HCT116 (cell line): ENCODE measurements at regions not wholly inside any gene's neighbourhood (a gene's known extent, or its start where the extent isn't known, plus 50 kb on each side); places are given as distances from the start of the nearest gene placed in this dataset.

Experiments
- ATAC-seq: fragments of 200-7000 bp; cut with Tn5 transposase; 2 replicates; pipeline ENCODE4 v1.9.1; 2020; ENCODE audit warnings: mild to moderate bottlenecking, moderate library complexity
- BruUV-seq: library from RNA; stranded (reverse); fragments of 400-500 nt; replicated peaks from 2 replicates; lab custom pipeline; 2021; lab: Mats Ljungman, UMichigan
- CTCF ChIA-PET: fragments of 300-600 bp; sonication (Branson Sonifier 250); formaldehyde crosslinking; loops from one replicate; lab custom pipeline; 2021; ENCODE audit warnings: antibody characterized with exemption; lab: Charles Lee
- POLR2A ChIA-PET: fragments of 300-600, 350-600 bp; sonication (Branson Sonifier 250); formaldehyde crosslinking; loops from one replicate; lab custom pipeline; 2021; ENCODE audit warnings: antibody characterized with exemption; lab: Charles Lee
- RAD21 ChIA-PET, 2 experiments: fragments of 300-600 bp; sonication (Branson Sonifier 250); formaldehyde crosslinking; loops; one replicate each; lab custom pipeline; 2023; ENCODE audit warnings: low total read pairs in 2 of 2; ENCODE audit not compliant: uncharacterized antibody in 2 of 2, unreplicated experiment in 2 of 2, low non-redundant PET in 1 of 2; lab: Charles Lee
- DNase-seq: peaks from one replicate; pipeline ENCODE4 v3.0.0-alpha.2; 2010; ENCODE audit warnings: low read depth, low spot score
- H2AFZ ChIP-seq: fragments of 200-600 bp; shearing (Covaris generic), sonication (generic); 2 replicates; pipeline ENCODE4 v1.6.1; 2017; ENCODE audit warnings: low read depth, mixed run types, mixed read lengths, antibody characterized with exemption, low read length; ENCODE audit not compliant: poor library complexity, severe bottlenecking
- H3K27ac ChIP-seq: 2 replicates; pipeline ENCODE4 v1.5.1; 2012; ENCODE audit warnings: low read depth, low read length
- H3K27me3 ChIP-seq: fragments of 200-600 bp; sonication (generic); 2 replicates; pipeline ENCODE4 v1.6.1; 2016; ENCODE audit warnings: mixed run types, low read length, mixed read lengths; ENCODE audit not compliant: insufficient read depth
- H3K36me3 ChIP-seq, 2 experiments: fragments of 200-500 bp in 1 of 2; fragments of 200-600 bp in 1 of 2; sonication (Bioruptor generic) in 1 of 2; sonication (generic) in 1 of 2; 2 replicates each; pipeline versions ENCODE4 v1.5.1 to v1.6.1; 2014 to 2016; ENCODE audit warnings: low read length in 2 of 2, inconsistent platforms in 1 of 2, mixed read lengths in 1 of 2, mixed run types in 1 of 2; ENCODE audit not compliant: insufficient read depth in 2 of 2, control insufficient read depth in 1 of 2
- H3K4me1 ChIP-seq, 2 experiments: fragments of 200-600 bp in 1 of 2; sonication (generic) in 1 of 2; 2 replicates each; pipeline versions ENCODE4 v1.5.1 to v1.6.1; 2012 to 2017; ENCODE audit warnings: low read length in 2 of 2, inconsistent platforms in 1 of 2, mild to moderate bottlenecking in 1 of 2, mixed read lengths in 1 of 2, mixed run types in 1 of 2, moderate library complexity in 1 of 2; ENCODE audit not compliant: insufficient read depth in 2 of 2, control insufficient read depth in 1 of 2
- H3K4me2 ChIP-seq: fragments of 200-600 bp; sonication (generic); 2 replicates; pipeline ENCODE4 v1.6.1; 2017; ENCODE audit warnings: mixed run types, low read length, mixed read lengths
- H3K4me3 ChIP-seq, 2 experiments: fragments of 200-600 bp in 1 of 2; sonication (generic) in 1 of 2; replicated peaks in 1 of 2; 2 replicates each; pipeline ENCODE4 v1.5.1; 2011 to 2016; ENCODE audit warnings: low read length in 2 of 2, control low read depth in 1 of 2, low read depth in 1 of 2, mild to moderate bottlenecking in 1 of 2, mixed read lengths in 1 of 2, mixed run types in 1 of 2
- H3K79me2 ChIP-seq: fragments of 200-600 bp; sonication (generic); 2 replicates; pipeline ENCODE4 v1.6.1; 2017; ENCODE audit warnings: mild to moderate bottlenecking, mixed run types, low read length, moderate library complexity, mixed read lengths; ENCODE audit not compliant: insufficient read depth
- H3K9ac ChIP-seq: fragments of 200-600 bp; sonication (generic); 2 replicates; pipeline ENCODE4 v1.6.1; 2016; ENCODE audit warnings: low read length, mixed read lengths
- H3K9me2 ChIP-seq: fragments of 200-600 bp; sonication (generic), shearing (Covaris generic); 2 replicates; pipeline ENCODE4 v1.6.1; 2017; ENCODE audit warnings: mixed run types, mild to moderate bottlenecking, moderate library complexity; ENCODE audit not compliant: insufficient read depth
- H3K9me3 ChIP-seq, 2 experiments: fragments of 200-500 bp in 1 of 2; fragments of 200-600 bp in 1 of 2; sonication (Bioruptor generic) in 1 of 2; sonication (generic) in 1 of 2; 2 replicates each; pipeline ENCODE4 v1.6.1; 2014 to 2017; ENCODE audit warnings: low read length in 2 of 2, mixed read lengths in 2 of 2, inconsistent platforms in 1 of 2, low read depth in 1 of 2, mild to moderate bottlenecking in 1 of 2, mixed run types in 1 of 2, moderate library complexity in 1 of 2; ENCODE audit not compliant: control insufficient read depth in 1 of 2, insufficient read depth in 1 of 2
- H4K20me1 ChIP-seq: fragments of 200-600 bp; sonication (generic), shearing (Covaris generic); 2 replicates; pipeline ENCODE4 v1.6.1; 2017; ENCODE audit warnings: mixed run types, mild to moderate bottlenecking, moderate library complexity; ENCODE audit not compliant: insufficient read depth
- ATF3 ChIP-seq: IDR thresholded peaks from 2 replicates; pipeline ENCODE4 v1.6.1; 2012
- CBX3 ChIP-seq: IDR thresholded peaks from 2 replicates; pipeline ENCODE4 v1.6.1; 2012; ENCODE audit warnings: low read depth
- CEBPB ChIP-seq: IDR thresholded peaks from 2 replicates; pipeline ENCODE4 v1.6.1; 2012; ENCODE audit warnings: low read depth
- CTCF ChIP-seq, 3 experiments: fragments of 200-600 bp in 1 of 3; sonication (generic) in 1 of 3; IDR thresholded peaks in 2 of 3; conservative IDR thresholded peaks in 1 of 3; 2 replicates each; pipeline ENCODE4 v1.5.1; 2012 to 2017; ENCODE audit warnings: low read depth in 2 of 3, low read length in 2 of 3, antibody characterized with exemption in 1 of 3, borderline replicate concordance in 1 of 3, control low read depth in 1 of 3, mild to moderate bottlenecking in 1 of 3, mixed read lengths in 1 of 3, mixed run types in 1 of 3, moderate library complexity in 1 of 3; ENCODE audit not compliant: insufficient read depth in 1 of 3
- ELF1 ChIP-seq: IDR thresholded peaks from 2 replicates; pipeline ENCODE4 v1.6.1; 2012; ENCODE audit warnings: low read depth, borderline replicate concordance
- EZH2 ChIP-seq: fragments of 200-600 bp; sonication (generic); IDR thresholded peaks from 2 replicates; pipeline ENCODE4 v1.6.1; 2017; ENCODE audit warnings: antibody characterized with exemption, mixed run types
- EZH2phosphoT487 ChIP-seq: fragments of 200-600 bp; IDR thresholded peaks from 2 replicates; pipeline ENCODE4 v1.6.1; 2018; ENCODE audit warnings: antibody characterized with exemption, borderline replicate concordance
- POLR2A ChIP-seq: IDR thresholded peaks from 2 replicates; pipeline ENCODE4 v1.7.0; 2011; ENCODE audit warnings: borderline replicate concordance; ENCODE audit not compliant: insufficient read depth, insufficient read length; ENCODE audit errors: extremely low read depth
- RAD21 ChIP-seq: IDR thresholded peaks from 2 replicates; pipeline ENCODE4 v1.6.1; 2012; ENCODE audit warnings: low read depth, mild to moderate bottlenecking
- SP1 ChIP-seq: IDR thresholded peaks from 2 replicates; pipeline ENCODE4 v1.6.1; 2012; ENCODE audit warnings: low read depth
- SRF ChIP-seq: IDR thresholded peaks from 2 replicates; pipeline ENCODE4 v1.6.1; 2012; ENCODE audit warnings: low read depth
- TCF7L2 ChIP-seq: IDR thresholded peaks from 2 replicates; pipeline ENCODE4 v1.7.0; 2011; ENCODE audit warnings: borderline replicate concordance, inconsistent platforms; ENCODE audit not compliant: insufficient read depth, insufficient read length; ENCODE audit errors: extremely low read depth
- YY1 ChIP-seq: IDR thresholded peaks from 2 replicates; pipeline ENCODE4 v1.6.1; 2011; ENCODE audit warnings: low read length, low read depth, moderate library complexity, mild to moderate bottlenecking; ENCODE audit not compliant: insufficient replicate concordance; ENCODE audit errors: extremely low read depth
- ZBTB33 ChIP-seq: IDR thresholded peaks from 2 replicates; pipeline ENCODE4 v1.6.1; 2011; ENCODE audit warnings: mild to moderate bottlenecking, low read length, moderate library complexity; ENCODE audit not compliant: insufficient replicate concordance; ENCODE audit errors: extremely low read depth
- ZFX ChIP-seq: fragments of 450-650 bp; IDR thresholded peaks from 2 replicates; pipeline ENCODE4 v1.6.1; 2017
- intact Hi-C: fragments of 100-400 bp; cut with micrococcal nuclease; formaldehyde crosslinking; loops from 2 replicates; pipeline ENCODE4 v1.10.0; 2022
- TF ChIP-seq, protein P1 (sequence below): IDR thresholded peaks from 2 replicates; pipeline ENCODE4 v1.6.1; 2012; ENCODE audit warnings: low read depth

- TF ChIP-seq CTCF (IDR thresholded peaks at IDR 0.05 in 2 of 3, conservative IDR thresholded peaks at IDR 0.05 in 1 of 3; ENCODE audit: borderline replicate concordance in 1 of 3, insufficient read depth in 1 of 3, low read depth in 2 of 3, low read length in 2 of 3) (no peak), RAD21 (no peak), ZFX (no peak), CBX3 (no peak), SRF (no peak), ATF3 (no peak), EZH2 (no peak), POLR2A (no peak)
Measured at GRCh38 chr6:125358898-125359297, 57.1 kb upstream of the HDDC2 start (continued).

DNA sequence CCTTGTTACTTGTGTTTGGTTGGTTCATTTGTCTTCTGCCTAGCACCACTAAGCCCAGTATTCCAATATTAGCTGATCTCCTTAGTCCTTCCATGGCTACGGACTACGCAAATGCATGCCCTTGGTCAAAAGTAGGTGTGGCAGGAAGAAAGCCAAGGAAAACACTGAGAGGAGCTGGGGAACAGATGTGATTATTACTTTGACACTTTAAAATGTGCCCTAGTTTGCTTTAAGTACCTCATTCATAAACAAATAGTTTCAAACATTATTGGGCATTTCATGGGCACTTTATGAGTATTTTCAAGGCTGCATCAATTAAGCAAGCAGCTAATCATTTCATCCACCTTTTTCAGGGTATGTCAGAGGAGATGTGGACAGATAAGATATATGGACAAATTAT, 60.1 kb upstream of the HDDC2 start:
- POLR2A ChIA-PET: no interaction called here
- DNase-seq: no peak
- H3K27me3 ChIP-seq: peaks cover 81% of the 10 kb centered on the region

More for the DNA sequence above, 60.1 kb upstream of the HDDC2 start:
- H4K20me1 ChIP-seq: 0 out of 2 replicates have a peak, but pooled peaks cover 6% of the 10 kb centered on the region
- H3K27ac ChIP-seq: no peak overlapping the region
- no peaks in the 10 kb centered on the region for H3K36me3 ChIP-seq
- H3K4me1 ChIP-seq: no peaks in the 10 kb centered on the region
- H3K9me3 ChIP-seq: no peaks in the 10 kb centered on the region
- no peak overlapping the region for H2AFZ ChIP-seq
- H3K9me2 ChIP-seq: no peaks in the 10 kb centered on the region
- ATAC-seq: no peak
- H3K4me3 ChIP-seq: no peak overlapping the region
- TF ChIP-seq ZBTB33 (no peak), EZH2phosphoT487 (no peak), SP1 (no peak), TCF7L2 (no peak), CEBPB (no peak), ELF1 (no peak), YY1 (no peak)
- TF ChIP-seq, protein P1, sequence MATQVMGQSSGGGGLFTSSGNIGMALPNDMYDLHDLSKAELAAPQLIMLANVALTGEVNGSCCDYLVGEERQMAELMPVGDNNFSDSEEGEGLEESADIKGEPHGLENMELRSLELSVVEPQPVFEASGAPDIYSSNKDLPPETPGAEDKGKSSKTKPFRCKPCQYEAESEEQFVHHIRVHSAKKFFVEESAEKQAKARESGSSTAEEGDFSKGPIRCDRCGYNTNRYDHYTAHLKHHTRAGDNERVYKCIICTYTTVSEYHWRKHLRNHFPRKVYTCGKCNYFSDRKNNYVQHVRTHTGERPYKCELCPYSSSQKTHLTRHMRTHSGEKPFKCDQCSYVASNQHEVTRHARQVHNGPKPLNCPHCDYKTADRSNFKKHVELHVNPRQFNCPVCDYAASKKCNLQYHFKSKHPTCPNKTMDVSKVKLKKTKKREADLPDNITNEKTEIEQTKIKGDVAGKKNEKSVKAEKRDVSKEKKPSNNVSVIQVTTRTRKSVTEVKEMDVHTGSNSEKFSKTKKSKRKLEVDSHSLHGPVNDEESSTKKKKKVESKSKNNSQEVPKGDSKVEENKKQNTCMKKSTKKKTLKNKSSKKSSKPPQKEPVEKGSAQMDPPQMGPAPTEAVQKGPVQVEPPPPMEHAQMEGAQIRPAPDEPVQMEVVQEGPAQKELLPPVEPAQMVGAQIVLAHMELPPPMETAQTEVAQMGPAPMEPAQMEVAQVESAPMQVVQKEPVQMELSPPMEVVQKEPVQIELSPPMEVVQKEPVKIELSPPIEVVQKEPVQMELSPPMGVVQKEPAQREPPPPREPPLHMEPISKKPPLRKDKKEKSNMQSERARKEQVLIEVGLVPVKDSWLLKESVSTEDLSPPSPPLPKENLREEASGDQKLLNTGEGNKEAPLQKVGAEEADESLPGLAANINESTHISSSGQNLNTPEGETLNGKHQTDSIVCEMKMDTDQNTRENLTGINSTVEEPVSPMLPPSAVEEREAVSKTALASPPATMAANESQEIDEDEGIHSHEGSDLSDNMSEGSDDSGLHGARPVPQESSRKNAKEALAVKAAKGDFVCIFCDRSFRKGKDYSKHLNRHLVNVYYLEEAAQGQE: no peak
- RAD21 ChIA-PET: interaction anchor here in 1 of 2 experiments (0.5 kb wide), 1 partner anchor 357 kb away, joined by 3 read pairs; no protein-coding TSS in a partner anchor
- H3K79me2 ChIP-seq: no peaks in the 10 kb centered on the region
- CTCF ChIA-PET: no interaction called here
- H3K9ac ChIP-seq: no peak overlapping the region
- no TSS peak for BruUV-seq
- no peak overlapping the region for H3K4me2 ChIP-seq
- intact Hi-C loops: no loop called here
